A549 (cell line): ENCODE measurements at regions not wholly inside any gene's neighbourhood (a gene's known extent, or its start where the extent isn't known, plus 50 kb on each side); places are given as distances from the start of the nearest gene placed in this dataset.

ENCODE experiments used
- BHLHE40 ChIP-seq: IDR thresholded peaks from 2 replicates; pipeline ENCODE4 v1.6.1; 2012; ENCODE audit warnings: low read depth, low read length, inconsistent platforms
- CHD2 ChIP-seq: fragments of 150-350 bp; IDR thresholded peaks from 2 replicates; pipeline ENCODE4 v1.6.1; 2014; ENCODE audit warnings: low read length; ENCODE audit not compliant: partially characterized antibody
- CHD4 ChIP-seq: fragments of 200-600 bp; sonication (generic); IDR thresholded peaks from 2 replicates; pipeline ENCODE4 v1.6.1; 2016; ENCODE audit warnings: antibody characterized with exemption, mild to moderate bottlenecking, borderline replicate concordance
- EP300 ChIP-seq, 2 experiments: fragments of >200 bp; sonication (Bioruptor Twin); formaldehyde crosslinking; IDR thresholded peaks; 2 replicates in 1 of 2; 3 replicates in 1 of 2; pipeline ENCODE4 v1.6.1; 2016 to 2017
- JUN ChIP-seq, 2 experiments: fragments of >200 bp; sonication (Bioruptor Twin); formaldehyde crosslinking; IDR thresholded peaks; 2 replicates in 1 of 2; 3 replicates in 1 of 2; pipeline ENCODE4 v1.6.1; 2016 to 2017
- NPAS2 ChIP-seq: fragments of 250-450 bp; sonication (Bioruptor Pico); IDR thresholded peaks from 2 replicates; pipeline ENCODE4 v1.8.0; 2022; ENCODE audit warnings: mild to moderate bottlenecking, moderate library complexity, borderline replicate concordance
- PHF8 ChIP-seq: fragments of 200-600 bp; sonication (generic); IDR thresholded peaks from 2 replicates; pipeline ENCODE4 v1.6.1; 2016; ENCODE audit warnings: low read depth, mild to moderate bottlenecking, antibody characterized with exemption, moderate library complexity, borderline replicate concordance
- POLR2A ChIP-seq: IDR thresholded peaks from 2 replicates; pipeline ENCODE4 v1.6.1; 2012; ENCODE audit warnings: mild to moderate bottlenecking, low read length
- RCOR1 ChIP-seq: fragments of 150-350 bp; IDR thresholded peaks from 2 replicates; pipeline ENCODE4 v1.6.1; 2014; ENCODE audit warnings: antibody characterized with exemption, low read length, low read depth
- TF ChIP-seq, protein P1 (sequence below): fragments of >200 bp; sonication (Bioruptor Twin); formaldehyde crosslinking; IDR thresholded peaks from 3 replicates; pipeline ENCODE4 v1.5.1; 2016
- TF ChIP-seq, protein P2 (sequence below): IDR thresholded peaks from 2 replicates; pipeline ENCODE4 v1.6.1; 2012
- TF ChIP-seq, protein P3 (sequence below): IDR thresholded peaks from 2 replicates; pipeline ENCODE4 v1.6.1; 2012; ENCODE audit warnings: low read depth, borderline replicate concordance

DNA sequence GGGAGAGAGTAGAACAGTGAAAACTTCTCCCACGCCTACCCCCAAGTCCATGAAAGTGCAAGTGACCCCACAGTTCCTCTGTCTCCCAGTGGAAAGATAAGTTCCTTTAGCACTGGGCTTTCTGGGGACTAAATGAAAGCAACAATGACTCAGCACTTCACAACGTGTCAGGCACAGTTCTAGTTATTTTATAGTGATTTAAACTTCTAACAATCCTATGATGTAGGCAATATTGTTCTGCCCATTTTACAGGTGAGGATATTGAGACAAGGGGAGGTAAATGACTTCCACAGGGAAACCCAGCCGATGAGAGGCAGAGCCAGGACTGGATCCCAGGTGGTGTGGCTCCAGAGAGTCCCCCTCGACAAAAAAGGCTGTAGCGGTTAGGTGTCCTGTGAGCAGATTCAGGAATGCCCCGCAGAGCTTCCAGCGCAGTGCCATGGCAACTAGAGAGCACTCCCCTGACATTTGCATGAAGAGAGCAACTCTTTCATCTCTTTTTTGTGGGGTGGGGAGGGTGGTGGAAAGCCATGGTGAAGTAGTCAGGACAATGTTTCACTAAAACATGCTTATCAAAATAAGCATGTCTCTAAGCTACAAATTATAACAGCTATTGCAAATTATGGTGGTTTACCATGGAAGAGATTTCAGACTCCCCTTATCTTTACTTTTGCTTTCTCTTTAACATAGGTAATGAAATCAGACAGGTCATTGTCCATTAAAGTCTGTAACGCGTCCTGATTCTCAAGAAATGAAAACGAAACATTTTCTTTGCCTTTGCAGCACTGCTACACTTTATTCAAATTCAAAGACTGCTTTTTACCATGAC lies 62.1 kb downstream of the NR2F2 start:
- TF ChIP-seq, protein P1, sequence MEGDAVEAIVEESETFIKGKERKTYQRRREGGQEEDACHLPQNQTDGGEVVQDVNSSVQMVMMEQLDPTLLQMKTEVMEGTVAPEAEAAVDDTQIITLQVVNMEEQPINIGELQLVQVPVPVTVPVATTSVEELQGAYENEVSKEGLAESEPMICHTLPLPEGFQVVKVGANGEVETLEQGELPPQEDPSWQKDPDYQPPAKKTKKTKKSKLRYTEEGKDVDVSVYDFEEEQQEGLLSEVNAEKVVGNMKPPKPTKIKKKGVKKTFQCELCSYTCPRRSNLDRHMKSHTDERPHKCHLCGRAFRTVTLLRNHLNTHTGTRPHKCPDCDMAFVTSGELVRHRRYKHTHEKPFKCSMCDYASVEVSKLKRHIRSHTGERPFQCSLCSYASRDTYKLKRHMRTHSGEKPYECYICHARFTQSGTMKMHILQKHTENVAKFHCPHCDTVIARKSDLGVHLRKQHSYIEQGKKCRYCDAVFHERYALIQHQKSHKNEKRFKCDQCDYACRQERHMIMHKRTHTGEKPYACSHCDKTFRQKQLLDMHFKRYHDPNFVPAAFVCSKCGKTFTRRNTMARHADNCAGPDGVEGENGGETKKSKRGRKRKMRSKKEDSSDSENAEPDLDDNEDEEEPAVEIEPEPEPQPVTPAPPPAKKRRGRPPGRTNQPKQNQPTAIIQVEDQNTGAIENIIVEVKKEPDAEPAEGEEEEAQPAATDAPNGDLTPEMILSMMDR: no peak
- TF ChIP-seq CHD2 (no peak), JUN (IDR thresholded peaks at IDR 0.05) (no peak), NPAS2 (no peak), EP300 (IDR thresholded peaks at IDR 0.05) (no peak), BHLHE40 (no peak), POLR2A (no peak), RCOR1 (no peak), CHD4 (no peak), PHF8 (no peak)
- TF ChIP-seq, protein P2, sequence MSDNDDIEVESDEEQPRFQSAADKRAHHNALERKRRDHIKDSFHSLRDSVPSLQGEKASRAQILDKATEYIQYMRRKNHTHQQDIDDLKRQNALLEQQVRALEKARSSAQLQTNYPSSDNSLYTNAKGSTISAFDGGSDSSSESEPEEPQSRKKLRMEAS: no peak
- TF ChIP-seq, protein P3, sequence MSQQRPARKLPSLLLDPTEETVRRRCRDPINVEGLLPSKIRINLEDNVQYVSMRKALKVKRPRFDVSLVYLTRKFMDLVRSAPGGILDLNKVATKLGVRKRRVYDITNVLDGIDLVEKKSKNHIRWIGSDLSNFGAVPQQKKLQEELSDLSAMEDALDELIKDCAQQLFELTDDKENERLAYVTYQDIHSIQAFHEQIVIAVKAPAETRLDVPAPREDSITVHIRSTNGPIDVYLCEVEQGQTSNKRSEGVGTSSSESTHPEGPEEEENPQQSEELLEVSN: no peak
